ENCODE measurements at regions not wholly inside any gene's neighbourhood (a gene's known extent, or its start where the extent isn't known, plus 50 kb on each side); places are given as distances from the start of the nearest gene placed in this dataset.

DNA sequence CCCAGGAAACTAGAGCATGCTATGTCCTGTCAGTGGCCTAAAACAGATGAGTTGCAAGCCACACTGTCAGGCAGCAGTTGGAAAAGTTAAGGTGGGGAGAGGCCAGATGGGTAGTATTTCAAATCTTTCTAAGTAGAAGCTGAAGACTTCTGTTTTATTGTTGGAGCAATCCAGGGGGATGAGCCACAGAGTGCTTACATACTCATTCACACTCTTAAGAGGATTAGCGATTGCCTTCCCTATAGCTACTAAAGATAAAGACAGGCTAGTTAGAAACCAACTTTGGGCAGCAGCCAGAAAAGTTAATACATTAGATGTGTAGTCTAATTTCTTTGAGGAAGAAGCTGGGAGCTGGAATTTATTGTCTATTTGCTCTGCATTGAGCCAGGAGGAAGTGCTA is 61.7 kb upstream of the ELAVL2 start:
- no peak for DNase-seq
